ENCODE measurements at regions not wholly inside any gene's neighbourhood (a gene's known extent, or its start where the extent isn't known, plus 50 kb on each side); places are given as distances from the start of the nearest gene placed in this dataset.

DNA sequence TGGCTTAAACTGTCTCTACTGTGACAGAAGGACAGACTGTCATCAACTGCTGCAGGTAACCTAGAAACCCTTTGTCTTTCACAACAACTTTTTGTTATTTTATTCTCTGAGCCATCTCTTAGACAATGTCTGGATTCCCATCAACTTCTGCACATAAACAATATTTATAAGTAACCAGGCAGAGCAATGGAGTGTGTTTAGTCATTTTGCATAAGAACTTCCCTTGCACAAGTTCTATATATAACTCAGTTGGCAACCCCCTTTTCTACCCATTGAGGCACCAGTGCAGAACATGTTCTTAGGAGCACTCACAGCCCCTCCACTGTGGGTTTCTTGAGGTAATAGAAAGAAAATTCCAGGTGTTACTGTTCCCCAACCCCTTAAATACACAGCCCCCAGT is 65.0 kb upstream of the IL6 start:
- H3K9ac ChIP-seq (ENCODE audit: low read depth in 1 of 2, low read length in 2 of 2): no peak overlapping the region
- DNase-seq (ENCODE audit: low spot score): no peak
- no peaks in the 10 kb centered on the region for H3K9me3 ChIP-seq (ENCODE audit: control insufficient read depth in 4 of 4, low read length in 3 of 4)
- TF ChIP-seq, protein P1, sequence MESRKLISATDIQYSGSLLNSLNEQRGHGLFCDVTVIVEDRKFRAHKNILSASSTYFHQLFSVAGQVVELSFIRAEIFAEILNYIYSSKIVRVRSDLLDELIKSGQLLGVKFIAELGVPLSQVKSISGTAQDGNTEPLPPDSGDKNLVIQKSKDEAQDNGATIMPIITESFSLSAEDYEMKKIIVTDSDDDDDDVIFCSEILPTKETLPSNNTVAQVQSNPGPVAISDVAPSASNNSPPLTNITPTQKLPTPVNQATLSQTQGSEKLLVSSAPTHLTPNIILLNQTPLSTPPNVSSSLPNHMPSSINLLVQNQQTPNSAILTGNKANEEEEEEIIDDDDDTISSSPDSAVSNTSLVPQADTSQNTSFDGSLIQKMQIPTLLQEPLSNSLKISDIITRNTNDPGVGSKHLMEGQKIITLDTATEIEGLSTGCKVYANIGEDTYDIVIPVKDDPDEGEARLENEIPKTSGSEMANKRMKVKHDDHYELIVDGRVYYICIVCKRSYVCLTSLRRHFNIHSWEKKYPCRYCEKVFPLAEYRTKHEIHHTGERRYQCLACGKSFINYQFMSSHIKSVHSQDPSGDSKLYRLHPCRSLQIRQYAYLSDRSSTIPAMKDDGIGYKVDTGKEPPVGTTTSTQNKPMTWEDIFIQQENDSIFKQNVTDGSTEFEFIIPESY (IDR thresholded peaks at IDR 0.05): no peak
- TF ChIP-seq SP1 (IDR thresholded peaks at IDR 0.05): no peak
- no peak for TF ChIP-seq RAD21 (IDR thresholded peaks at IDR 0.05)
- TF ChIP-seq YY1 (IDR thresholded peaks at IDR 0.05): no peak
- no peak for TF ChIP-seq FOXA1 (IDR thresholded peaks at IDR 0.05)
- H3K36me3 ChIP-seq (ENCODE audit: control insufficient read depth in 4 of 4, insufficient read depth in 3 of 4, low read depth in 1 of 4, low read length in 3 of 4): no peaks in the 10 kb centered on the region
- H3K27ac ChIP-seq (ENCODE audit: low read depth in 1 of 2, low read length in 2 of 2): no peak overlapping the region
- peaks cover 0 to 2% (median 0%) of the 10 kb centered on the region in 4 donors for H3K27me3 ChIP-seq (ENCODE audit: control insufficient read depth in 4 of 4, insufficient read depth in 4 of 4, low read length in 3 of 4)
- no peak overlapping the region for H3K4me3 ChIP-seq (ENCODE audit: low read depth in 1 of 3, low read length in 3 of 3)
- no peaks in the 10 kb centered on the region for H3K4me1 ChIP-seq (ENCODE audit: control insufficient read depth in 4 of 4, insufficient read depth in 4 of 4, low read length in 3 of 4)

DNA sequence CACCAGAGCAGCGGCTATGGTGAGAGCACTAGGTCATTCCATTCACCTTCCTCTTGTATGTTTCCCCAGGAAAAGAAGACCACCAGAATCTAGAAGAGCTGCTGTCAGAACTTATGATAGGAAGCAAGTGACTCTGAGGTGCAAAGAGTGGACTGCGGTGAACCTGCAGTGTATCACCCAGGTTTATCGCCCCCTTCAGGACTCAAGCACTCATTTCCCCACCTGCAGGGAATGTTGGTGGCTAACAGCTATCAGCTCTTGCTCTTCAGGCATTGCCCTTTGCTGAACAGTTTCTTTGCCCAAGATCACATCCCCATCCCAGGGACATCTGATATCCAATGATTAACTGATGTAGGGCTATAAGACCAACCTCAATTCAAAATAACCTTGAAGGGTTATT is 66.3 kb upstream of the IL6 start:
- H3K9me3 ChIP-seq (ENCODE audit: control insufficient read depth in 4 of 4, low read length in 3 of 4): no peaks in the 10 kb centered on the region
- H3K36me3 ChIP-seq (ENCODE audit: control insufficient read depth in 4 of 4, insufficient read depth in 3 of 4, low read depth in 1 of 4, low read length in 3 of 4): no peaks in the 10 kb centered on the region
- no peaks in the 10 kb centered on the region for H3K4me1 ChIP-seq (ENCODE audit: control insufficient read depth in 4 of 4, insufficient read depth in 4 of 4, low read length in 3 of 4)
- H3K27ac ChIP-seq (ENCODE audit: low read depth in 1 of 2, low read length in 2 of 2): no peak overlapping the region
- no peak overlapping the region for H3K4me3 ChIP-seq (ENCODE audit: low read depth in 1 of 3, low read length in 3 of 3)
- peaks cover 0 to 2% (median 0%) of the 10 kb centered on the region in 4 donors for H3K27me3 ChIP-seq (ENCODE audit: control insufficient read depth in 4 of 4, insufficient read depth in 4 of 4, low read length in 3 of 4)
- no peak for DNase-seq (ENCODE audit: low spot score)
- TF ChIP-seq, protein P2, sequence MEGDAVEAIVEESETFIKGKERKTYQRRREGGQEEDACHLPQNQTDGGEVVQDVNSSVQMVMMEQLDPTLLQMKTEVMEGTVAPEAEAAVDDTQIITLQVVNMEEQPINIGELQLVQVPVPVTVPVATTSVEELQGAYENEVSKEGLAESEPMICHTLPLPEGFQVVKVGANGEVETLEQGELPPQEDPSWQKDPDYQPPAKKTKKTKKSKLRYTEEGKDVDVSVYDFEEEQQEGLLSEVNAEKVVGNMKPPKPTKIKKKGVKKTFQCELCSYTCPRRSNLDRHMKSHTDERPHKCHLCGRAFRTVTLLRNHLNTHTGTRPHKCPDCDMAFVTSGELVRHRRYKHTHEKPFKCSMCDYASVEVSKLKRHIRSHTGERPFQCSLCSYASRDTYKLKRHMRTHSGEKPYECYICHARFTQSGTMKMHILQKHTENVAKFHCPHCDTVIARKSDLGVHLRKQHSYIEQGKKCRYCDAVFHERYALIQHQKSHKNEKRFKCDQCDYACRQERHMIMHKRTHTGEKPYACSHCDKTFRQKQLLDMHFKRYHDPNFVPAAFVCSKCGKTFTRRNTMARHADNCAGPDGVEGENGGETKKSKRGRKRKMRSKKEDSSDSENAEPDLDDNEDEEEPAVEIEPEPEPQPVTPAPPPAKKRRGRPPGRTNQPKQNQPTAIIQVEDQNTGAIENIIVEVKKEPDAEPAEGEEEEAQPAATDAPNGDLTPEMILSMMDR (IDR thresholded peaks at IDR 0.05; ENCODE audit: low read depth, low read length, missing input control): peak; percentile 9
- TF ChIP-seq FOXA2 (IDR thresholded peaks at IDR 0.05) (no peak), TAF1 (conservative IDR thresholded peaks at IDR 0.05) (no peak), RAD21 (IDR thresholded peaks at IDR 0.05) (peak in 1 of 2 donors; percentile 21)
- H3K9ac ChIP-seq (ENCODE audit: low read depth in 1 of 2, low read length in 2 of 2): no peak overlapping the region
- 65% methylated on average over 3 of the region's 3 CpGs for WGBS

DNA sequence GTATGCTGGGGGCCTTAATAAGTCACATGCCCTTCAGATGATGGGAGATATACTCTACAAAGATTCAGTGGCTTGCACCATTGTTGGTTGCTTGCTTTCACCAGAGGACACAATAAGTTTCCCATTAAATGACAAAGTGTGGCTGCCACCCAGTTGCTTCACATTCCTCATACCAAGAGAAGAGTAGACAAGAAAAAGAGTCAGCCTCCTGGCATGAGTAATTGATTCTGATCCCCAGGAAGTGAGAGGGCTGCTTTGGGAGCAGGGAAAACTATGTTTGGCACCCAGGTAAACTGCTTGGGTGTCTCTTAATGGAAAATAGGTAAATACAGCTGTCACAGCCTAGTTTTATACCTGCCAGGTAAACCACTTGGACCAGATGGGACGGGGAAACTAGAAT is 66.7 kb upstream of the IL6 start:
- WGBS: 89% methylated on average over 1 of the region's 1 CpG
- H3K9ac ChIP-seq (ENCODE audit: low read depth in 1 of 2, low read length in 2 of 2): no peak overlapping the region
- no peaks in the 10 kb centered on the region for H3K36me3 ChIP-seq (ENCODE audit: control insufficient read depth in 4 of 4, insufficient read depth in 3 of 4, low read depth in 1 of 4, low read length in 3 of 4)
- H3K9me3 ChIP-seq (ENCODE audit: control insufficient read depth in 4 of 4, low read length in 3 of 4): no peaks in the 10 kb centered on the region
- no peak overlapping the region for H3K4me3 ChIP-seq (ENCODE audit: low read depth in 1 of 3, low read length in 3 of 3)
- H3K4me1 ChIP-seq (ENCODE audit: control insufficient read depth in 4 of 4, insufficient read depth in 4 of 4, low read length in 3 of 4): no peaks in the 10 kb centered on the region
- peaks cover 0 to 2% (median 0%) of the 10 kb centered on the region in 4 donors for H3K27me3 ChIP-seq (ENCODE audit: control insufficient read depth in 4 of 4, insufficient read depth in 4 of 4, low read length in 3 of 4)
- DNase-seq (ENCODE audit: low spot score): no peak
- no peak overlapping the region for H3K27ac ChIP-seq (ENCODE audit: low read depth in 1 of 2, low read length in 2 of 2)
- TF ChIP-seq NR2F2 (IDR thresholded peaks at IDR 0.05) (no peak), SP1 (IDR thresholded peaks at IDR 0.05) (no peak), HNF4G (IDR thresholded peaks at IDR 0.05) (no peak), TAF1 (conservative IDR thresholded peaks at IDR 0.05) (no peak), RXRA (IDR thresholded peaks at IDR 0.05) (no peak), EGR1 (IDR thresholded peaks at IDR 0.05; ENCODE audit: low read depth in 2 of 2) (no peak), JUND (IDR thresholded peaks at IDR 0.05) (no peak), RAD21 (IDR thresholded peaks at IDR 0.05) (no peak), FOXA1 (IDR thresholded peaks at IDR 0.05) (no peak), FOXA2 (IDR thresholded peaks at IDR 0.05) (no peak), GABPA (IDR thresholded peaks at IDR 0.05 in 1 of 2, conservative IDR thresholded peaks at IDR 0.05 in 1 of 2) (no peak), YY1 (IDR thresholded peaks at IDR 0.05) (no peak)
- TF ChIP-seq, protein P3, sequence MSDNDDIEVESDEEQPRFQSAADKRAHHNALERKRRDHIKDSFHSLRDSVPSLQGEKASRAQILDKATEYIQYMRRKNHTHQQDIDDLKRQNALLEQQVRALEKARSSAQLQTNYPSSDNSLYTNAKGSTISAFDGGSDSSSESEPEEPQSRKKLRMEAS (IDR thresholded peaks at IDR 0.05): no peak
- TF ChIP-seq, protein P2 (IDR thresholded peaks at IDR 0.05; ENCODE audit: low read depth, low read length, missing input control): no peak
- TF ChIP-seq, protein P4, sequence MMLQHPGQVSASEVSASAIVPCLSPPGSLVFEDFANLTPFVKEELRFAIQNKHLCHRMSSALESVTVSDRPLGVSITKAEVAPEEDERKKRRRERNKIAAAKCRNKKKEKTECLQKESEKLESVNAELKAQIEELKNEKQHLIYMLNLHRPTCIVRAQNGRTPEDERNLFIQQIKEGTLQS (IDR thresholded peaks at IDR 0.05): no peak
- TF ChIP-seq, protein P1 (IDR thresholded peaks at IDR 0.05): no peak

Data from liver (tissue), 8 donors.